B cell (primary cell): ENCODE measurements at regions not wholly inside any gene's neighbourhood (a gene's known extent, or its start where the extent isn't known, plus 50 kb on each side); places are given as distances from the start of the nearest gene placed in this dataset.

Experiments
- EZH2 ChIP-seq: IDR thresholded peaks from 2 replicates; pipeline ENCODE4 v1.6.1; 2012; ENCODE audit warnings: borderline replicate concordance, low read depth, mild to moderate bottlenecking, moderate library complexity, low read length; ENCODE audit not compliant: insufficient read depth, poor library complexity, severe bottlenecking
- TF ChIP-seq, protein P1 (sequence below): fragments of 200-600 bp; IDR thresholded peaks from one replicate; pipeline ENCODE4 v1.8.0; 2022; ENCODE audit warnings: antibody characterized with exemption, mild to moderate bottlenecking

GRCh38 chr14:25247609-25248008, 197.7 kb upstream of the STXBP6 start:
- TF ChIP-seq, protein P1, sequence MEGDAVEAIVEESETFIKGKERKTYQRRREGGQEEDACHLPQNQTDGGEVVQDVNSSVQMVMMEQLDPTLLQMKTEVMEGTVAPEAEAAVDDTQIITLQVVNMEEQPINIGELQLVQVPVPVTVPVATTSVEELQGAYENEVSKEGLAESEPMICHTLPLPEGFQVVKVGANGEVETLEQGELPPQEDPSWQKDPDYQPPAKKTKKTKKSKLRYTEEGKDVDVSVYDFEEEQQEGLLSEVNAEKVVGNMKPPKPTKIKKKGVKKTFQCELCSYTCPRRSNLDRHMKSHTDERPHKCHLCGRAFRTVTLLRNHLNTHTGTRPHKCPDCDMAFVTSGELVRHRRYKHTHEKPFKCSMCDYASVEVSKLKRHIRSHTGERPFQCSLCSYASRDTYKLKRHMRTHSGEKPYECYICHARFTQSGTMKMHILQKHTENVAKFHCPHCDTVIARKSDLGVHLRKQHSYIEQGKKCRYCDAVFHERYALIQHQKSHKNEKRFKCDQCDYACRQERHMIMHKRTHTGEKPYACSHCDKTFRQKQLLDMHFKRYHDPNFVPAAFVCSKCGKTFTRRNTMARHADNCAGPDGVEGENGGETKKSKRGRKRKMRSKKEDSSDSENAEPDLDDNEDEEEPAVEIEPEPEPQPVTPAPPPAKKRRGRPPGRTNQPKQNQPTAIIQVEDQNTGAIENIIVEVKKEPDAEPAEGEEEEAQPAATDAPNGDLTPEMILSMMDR = no peak
- TF ChIP-seq EZH2 = no peak
